Kidney (tissue), 13 donors: ENCODE measurements at regions not wholly inside any gene's neighbourhood (a gene's known extent, or its start where the extent isn't known, plus 50 kb on each side); places are given as distances from the start of the nearest gene placed in this dataset.
"Not testable (repeated sequence)": the region's sequence is repeated elsewhere in the genome, so short reads cannot be mapped to it uniquely, and the experiment has no call there.

ENCODE experiments used
- DNase-seq, 5 donors: peaks; one replicate each; pipeline ENCODE4 v3.0.0-alpha.2; 2013 to 2020
- FAIRE-seq: peaks from 2 replicates; lab custom pipeline; 2012; peaks lifted over from hg19 to GRCh38; lab: Jason Lieb, UNC
- H3K27ac ChIP-seq, 2 donors: one replicate each; pipeline ENCODE4 v1.7.0; 2013; ENCODE audit warnings: low read depth in 2 of 2, low read length in 2 of 2, inconsistent platforms in 1 of 2
- H3K27me3 ChIP-seq: one replicate; pipeline ENCODE4 v1.7.1; 2013; ENCODE audit warnings: low read length, inconsistent platforms; ENCODE audit not compliant: control insufficient read depth, insufficient read depth
- H3K36me3 ChIP-seq, 3 donors: one replicate each; pipeline versions ENCODE4 v1.7.0 to v1.7.1; 2013; ENCODE audit warnings: low read length in 3 of 3, control low read depth in 1 of 3, inconsistent platforms in 1 of 3; ENCODE audit not compliant: insufficient read depth in 3 of 3, control insufficient read depth in 2 of 3
- H3K4me1 ChIP-seq, 3 donors: one replicate each; pipeline versions ENCODE4 v1.7.0 to v1.7.1; 2013; ENCODE audit warnings: low read length in 3 of 3, inconsistent platforms in 1 of 3, low read depth in 1 of 3; ENCODE audit not compliant: control insufficient read depth in 2 of 3, insufficient read depth in 2 of 3
- H3K4me3 ChIP-seq, 3 donors: one replicate each; pipeline versions ENCODE4 v1.7.0 to v1.8.1; 2013; ENCODE audit warnings: low read length in 3 of 3, control low read depth in 1 of 3, inconsistent platforms in 1 of 3
- H3K9ac ChIP-seq, 3 donors: one replicate each; pipeline versions ENCODE4 v1.7.0 to v1.7.1; 2013; ENCODE audit warnings: low read length in 3 of 3, control low read depth in 1 of 3, inconsistent platforms in 1 of 3
- H3K9me3 ChIP-seq, 3 donors: one replicate each; pipeline versions ENCODE4 v1.7.0 to v1.7.1; 2013; ENCODE audit warnings: low read length in 3 of 3, control low read depth in 1 of 3, inconsistent platforms in 1 of 3; ENCODE audit not compliant: control insufficient read depth in 2 of 3, insufficient read depth in 1 of 3
- intact Hi-C: fragments of 100-400 bp; cut with DNase I; formaldehyde crosslinking; loops from one replicate; pipeline ENCODE4 v1.11.1; 2022
- TF ChIP-seq, protein P1 (sequence below): IDR thresholded peaks from 3 replicates; pipeline ENCODE4 v1.5.1; 2012; ENCODE audit warnings: mild to moderate bottlenecking, moderate library complexity, borderline replicate concordance; ENCODE audit not compliant: insufficient read depth; ENCODE audit errors: extremely low read depth
- donor health status: control.
- donor health status: control.
- donor health status: control.
- donor health status: control.
- donor health status: control.
- donor health status: DM: yes; HTN: yes; CAD: no.
- donor health status: Normal renal cell carcinoma (clear cell type).

DNA sequence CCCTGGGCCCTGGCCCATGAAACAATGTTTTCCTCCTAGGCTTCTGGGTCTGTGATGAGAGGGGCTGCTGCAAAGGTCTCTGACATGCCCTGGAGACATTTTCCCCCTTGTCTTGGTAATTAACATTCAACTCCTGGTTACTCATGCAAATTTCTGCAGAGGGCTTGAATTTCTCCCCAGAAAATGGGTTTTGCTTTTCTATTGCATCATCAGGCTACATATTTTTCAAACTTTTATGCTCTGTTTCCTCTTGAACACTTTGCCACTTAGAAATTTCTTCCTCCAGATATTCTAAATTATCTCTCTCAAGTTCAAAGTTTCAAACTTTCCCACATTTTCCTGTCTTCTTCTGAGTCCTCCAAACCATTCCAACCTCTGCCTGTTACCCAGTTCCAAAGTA lies 98.2 kb upstream of the TCF21 start:
- FAIRE-seq, DNase-seq, H3K36me3 ChIP-seq: not testable (repeated sequence)

GRCh38 chr6:133795051-133795450 lies 93.9 kb upstream of the TCF21 start:
- H3K27ac ChIP-seq, H3K9ac ChIP-seq, H3K27me3 ChIP-seq, H3K4me3 ChIP-seq, H3K4me1 ChIP-seq, H3K36me3 ChIP-seq, intact Hi-C loops, DNase-seq: not testable (repeated sequence)
- FAIRE-seq = peak; percentile 80
- peaks cover 0 to 14% (median 0%) of the 10 kb centered on the region in 3 donors for H3K9me3 ChIP-seq

More for the DNA sequence above, 98.2 kb upstream of the TCF21 start:
- H3K4me3 ChIP-seq, H3K9ac ChIP-seq, H3K27ac ChIP-seq, H3K27me3 ChIP-seq, H3K9me3 ChIP-seq, intact Hi-C loops, H3K4me1 ChIP-seq: not testable (repeated sequence)

GRCh38 chr6:133796235-133796634 lies 92.7 kb upstream of the TCF21 start:
- intact Hi-C loops = no loop called here
- no peak for FAIRE-seq

GRCh38 chr6:133799043-133799442 lies 89.9 kb upstream of the TCF21 start:
- Histone ChIP-seq H3K4me1 (no peaks in the 10 kb centered on the region), H3K36me3 (no peaks in the 10 kb centered on the region), H3K9me3 (peaks cover 0 to 14% (median 0%) of the 10 kb centered on the region in 3 donors), H3K27me3 (no peaks in the 10 kb centered on the region), H3K9ac (no peak overlapping the region), H3K4me3 (no peak overlapping the region), H3K27ac (no peak overlapping the region)
- intact Hi-C loops = no loop called here
- FAIRE-seq (no peak), DNase-seq (no peak)
- TF ChIP-seq, protein P1, sequence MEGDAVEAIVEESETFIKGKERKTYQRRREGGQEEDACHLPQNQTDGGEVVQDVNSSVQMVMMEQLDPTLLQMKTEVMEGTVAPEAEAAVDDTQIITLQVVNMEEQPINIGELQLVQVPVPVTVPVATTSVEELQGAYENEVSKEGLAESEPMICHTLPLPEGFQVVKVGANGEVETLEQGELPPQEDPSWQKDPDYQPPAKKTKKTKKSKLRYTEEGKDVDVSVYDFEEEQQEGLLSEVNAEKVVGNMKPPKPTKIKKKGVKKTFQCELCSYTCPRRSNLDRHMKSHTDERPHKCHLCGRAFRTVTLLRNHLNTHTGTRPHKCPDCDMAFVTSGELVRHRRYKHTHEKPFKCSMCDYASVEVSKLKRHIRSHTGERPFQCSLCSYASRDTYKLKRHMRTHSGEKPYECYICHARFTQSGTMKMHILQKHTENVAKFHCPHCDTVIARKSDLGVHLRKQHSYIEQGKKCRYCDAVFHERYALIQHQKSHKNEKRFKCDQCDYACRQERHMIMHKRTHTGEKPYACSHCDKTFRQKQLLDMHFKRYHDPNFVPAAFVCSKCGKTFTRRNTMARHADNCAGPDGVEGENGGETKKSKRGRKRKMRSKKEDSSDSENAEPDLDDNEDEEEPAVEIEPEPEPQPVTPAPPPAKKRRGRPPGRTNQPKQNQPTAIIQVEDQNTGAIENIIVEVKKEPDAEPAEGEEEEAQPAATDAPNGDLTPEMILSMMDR = no peak

More at GRCh38 chr6:133796235-133796634, 92.7 kb upstream of the TCF21 start:
- H3K36me3 ChIP-seq = no peaks in the 10 kb centered on the region
- no peaks in the 10 kb centered on the region for H3K27me3 ChIP-seq
- TF ChIP-seq, protein P1 = no peak
- no peak for DNase-seq
- no peak overlapping the region for H3K4me3 ChIP-seq
- no peak overlapping the region for H3K27ac ChIP-seq
- no peak overlapping the region for H3K9ac ChIP-seq
- peaks cover 0 to 14% (median 0%) of the 10 kb centered on the region in 3 donors for H3K9me3 ChIP-seq
- no peaks in the 10 kb centered on the region for H3K4me1 ChIP-seq
